HG03520 (cell line): ENCODE measurements at regions not wholly inside any gene's neighbourhood (a gene's known extent, or its start where the extent isn't known, plus 50 kb on each side); places are given as distances from the start of the nearest gene placed in this dataset.

Source experiments
- ATAC-seq: cut with Tn5 transposase; IDR thresholded peaks from one replicate; pipeline ENCODE4 v1.9.1; 2021; ENCODE audit warnings: mild to moderate bottlenecking, moderate library complexity; ENCODE audit not compliant: unreplicated experiment

DNA sequence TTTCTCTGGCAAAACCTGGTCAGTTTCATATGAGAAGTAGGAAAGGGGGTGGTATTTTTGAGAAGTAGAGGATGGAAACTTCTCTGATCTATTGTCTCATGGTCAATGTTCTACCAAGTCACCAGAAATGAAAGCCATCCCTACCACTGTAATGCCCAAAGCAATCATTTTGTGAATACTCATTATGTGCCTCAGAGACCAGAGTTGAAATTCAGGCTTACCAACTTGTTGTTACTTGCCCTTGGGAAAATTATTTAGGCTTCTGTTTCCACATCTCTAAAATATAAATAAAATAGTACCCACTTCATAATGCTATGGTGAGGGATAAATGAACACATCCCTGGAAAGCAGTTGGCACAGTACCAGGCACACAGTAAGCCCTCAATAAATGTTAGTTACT lies 723.7 kb upstream of the TBX3 start:
- no peak for ATAC-seq

DNA sequence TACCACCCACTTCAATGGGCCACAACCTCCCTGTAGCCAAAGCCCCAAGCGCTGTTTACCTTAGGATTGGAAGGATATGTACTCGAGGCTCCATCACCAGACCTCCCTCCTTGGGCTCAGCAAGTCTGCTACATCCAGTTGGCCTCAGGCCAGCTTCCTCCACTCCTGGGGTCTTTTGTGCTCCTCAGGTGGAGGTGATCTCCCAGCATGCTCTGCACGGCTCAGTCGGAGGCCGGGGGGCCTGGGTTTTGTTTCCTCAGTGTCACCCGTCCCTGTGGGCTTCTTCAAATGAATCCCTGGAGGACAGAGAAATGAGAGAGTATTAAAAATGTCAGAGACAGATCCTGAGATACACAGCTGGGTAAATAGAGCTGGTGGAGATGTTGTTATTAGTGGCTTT lies 723.1 kb upstream of the TBX3 start:
- no peak for ATAC-seq

DNA sequence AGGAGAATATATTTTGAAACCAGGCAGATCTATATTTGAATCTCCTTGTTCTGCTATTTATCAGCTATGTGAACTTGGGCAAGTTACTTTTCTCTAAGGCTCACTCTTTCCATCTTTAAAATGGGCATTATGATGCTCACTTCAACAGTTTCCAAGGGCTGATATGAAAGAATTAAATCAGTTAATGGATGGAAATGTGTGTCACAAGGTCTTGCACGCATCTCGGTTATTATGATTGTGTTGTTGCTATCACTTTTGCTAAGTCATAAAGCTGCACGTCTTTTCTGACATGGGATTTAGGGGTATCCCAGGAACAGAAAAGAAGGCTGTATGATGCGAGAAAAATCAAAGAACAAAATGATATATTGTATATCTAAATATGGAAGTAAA lies 721.5 kb upstream of the TBX3 start:
- ATAC-seq, result no peak

DNA sequence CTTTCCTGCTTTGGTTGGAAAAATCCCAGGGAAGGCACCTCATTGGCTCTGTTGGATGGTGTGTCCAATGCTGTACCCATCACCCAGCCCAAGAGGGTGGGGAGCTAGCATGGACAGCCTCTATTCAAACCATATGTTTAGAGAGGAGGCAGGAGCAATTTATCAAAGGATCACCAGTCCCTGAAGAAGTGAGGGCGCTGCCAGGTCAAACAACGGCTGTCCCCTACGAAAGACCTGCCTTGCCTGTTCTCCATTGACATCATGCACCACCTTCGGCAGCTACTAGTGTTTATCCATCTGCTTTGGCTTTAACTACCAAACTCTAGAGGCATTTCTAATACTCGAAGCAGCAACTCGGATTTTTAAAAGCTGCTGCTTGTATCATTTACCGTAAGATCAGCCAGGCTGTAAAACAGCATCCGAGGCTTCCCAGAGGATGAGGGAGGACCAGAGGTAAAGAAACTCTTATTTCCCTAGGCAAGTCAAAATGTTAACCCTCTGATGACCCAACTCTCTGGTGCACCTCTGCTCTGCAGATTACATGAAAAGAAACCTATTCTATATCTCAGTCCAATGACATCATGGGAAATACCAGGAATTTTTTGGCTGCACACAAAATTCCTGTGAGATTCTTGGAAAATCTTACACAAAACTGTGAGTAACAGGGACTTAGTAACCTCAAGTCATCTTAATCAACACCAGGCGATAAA lies 720.9 kb upstream of the TBX3 start:
- no peak for ATAC-seq

DNA sequence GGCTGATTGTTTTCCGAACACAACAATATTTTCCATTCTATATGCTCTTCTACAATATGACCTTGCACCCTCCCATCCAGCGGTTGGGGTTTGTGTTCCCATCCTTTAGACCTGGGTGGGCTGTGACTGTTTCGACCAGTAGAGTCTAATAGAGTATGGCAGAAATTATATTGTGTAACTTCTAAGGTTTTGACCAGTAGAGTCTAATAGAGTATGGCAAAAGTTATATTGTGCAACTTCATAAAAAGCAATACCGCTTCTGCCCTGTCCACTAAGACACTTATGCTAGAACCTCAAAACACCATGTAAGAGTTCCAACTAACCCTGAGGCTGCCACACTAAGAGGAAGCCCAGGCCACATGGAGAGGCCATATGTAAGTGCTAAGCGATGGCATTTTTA lies 719.7 kb upstream of the TBX3 start:
- ATAC-seq, result no peak

DNA sequence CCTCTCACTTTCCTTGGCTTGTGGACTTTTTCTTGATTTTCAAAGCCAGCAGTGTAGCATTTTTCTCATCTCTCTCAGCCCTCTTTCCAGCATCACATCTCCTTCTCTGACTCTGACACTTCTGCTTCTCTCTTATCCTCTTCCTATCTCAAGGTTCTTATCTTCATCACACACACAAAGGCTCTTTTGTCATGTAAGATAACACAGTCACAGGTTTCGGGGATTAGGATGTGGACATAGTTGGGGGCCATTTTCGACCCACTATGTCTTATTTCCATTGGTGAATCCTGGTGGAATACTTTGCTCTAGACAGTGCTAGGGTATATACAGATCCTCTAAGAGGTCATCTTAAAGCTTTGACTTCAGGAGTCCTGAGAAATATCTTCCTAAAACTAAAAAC lies 719.3 kb upstream of the TBX3 start:
- no peak for ATAC-seq

DNA sequence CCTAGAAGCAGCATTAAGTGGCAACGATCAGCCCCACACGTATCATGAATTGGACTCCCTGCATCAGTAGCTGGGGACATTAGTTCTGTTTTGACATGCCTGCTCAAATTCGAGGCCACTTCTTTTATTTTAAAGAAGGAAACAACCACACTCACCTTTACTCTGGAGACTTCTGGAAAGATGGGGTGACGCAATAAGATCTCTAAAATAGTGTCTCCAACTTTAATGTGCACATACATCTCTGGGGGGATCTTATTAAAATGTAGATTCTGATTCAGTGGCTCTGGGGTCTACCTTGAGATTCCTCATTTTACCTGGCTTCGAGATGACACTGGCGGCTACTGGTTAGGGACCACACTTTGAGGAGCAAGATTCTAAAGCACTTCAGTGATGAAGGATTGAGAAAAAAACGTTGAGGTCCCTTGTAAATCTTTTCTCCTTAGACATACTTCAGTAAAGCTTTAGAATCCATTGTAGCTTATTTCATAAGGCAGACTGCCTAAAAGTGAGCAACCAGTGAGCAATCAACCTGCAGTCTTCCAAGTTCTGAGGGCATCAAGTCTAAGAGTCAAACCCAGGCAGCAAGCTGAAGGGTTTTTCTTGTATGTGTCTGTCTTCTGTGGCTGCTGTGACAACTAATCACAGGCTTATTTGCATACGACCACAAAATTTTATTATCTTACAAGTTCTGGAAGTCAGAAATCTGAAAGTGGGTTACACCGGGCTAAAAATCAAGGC lies 718.6 kb upstream of the TBX3 start:
- no peak for ATAC-seq

DNA sequence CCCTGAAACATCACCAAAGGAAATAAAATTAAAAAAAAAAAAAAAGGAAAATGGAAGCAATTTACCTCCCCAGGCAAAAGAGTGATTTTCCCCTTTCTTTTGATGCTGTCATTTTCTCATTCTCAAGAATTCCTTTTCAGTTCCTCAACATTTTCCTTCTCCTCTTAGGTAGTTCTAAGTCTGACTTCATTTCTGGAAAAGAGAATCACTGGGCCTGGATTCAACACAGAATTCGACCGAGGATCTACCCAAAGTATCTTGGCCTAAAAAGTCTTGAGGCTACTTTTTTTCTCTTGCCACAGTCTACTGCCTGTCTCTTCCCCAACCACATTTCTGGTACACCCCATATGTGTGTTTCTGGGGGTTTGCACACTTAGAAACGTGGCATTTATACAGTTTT lies 717.8 kb upstream of the TBX3 start:
- ATAC-seq, result no peak

DNA sequence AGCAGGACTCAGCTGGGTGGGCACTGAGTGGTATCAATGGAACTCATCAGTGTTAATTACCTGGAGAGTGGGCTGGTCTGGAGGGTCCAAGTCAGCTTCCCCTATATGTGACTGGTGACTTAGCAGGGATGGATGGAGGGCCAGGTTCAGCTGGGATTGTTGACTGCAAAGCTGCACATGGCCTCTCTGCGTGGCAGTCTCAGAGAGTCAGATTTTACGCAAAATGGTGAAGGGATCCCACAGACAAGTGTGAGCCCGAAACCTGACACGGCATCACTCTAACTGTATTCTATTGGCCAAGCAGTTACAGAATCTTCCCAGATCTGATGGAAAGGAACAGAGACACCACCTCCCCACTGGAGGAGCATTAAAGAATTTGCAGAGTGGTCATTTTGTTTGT lies 716.0 kb upstream of the TBX3 start:
- ATAC-seq, result no peak

DNA sequence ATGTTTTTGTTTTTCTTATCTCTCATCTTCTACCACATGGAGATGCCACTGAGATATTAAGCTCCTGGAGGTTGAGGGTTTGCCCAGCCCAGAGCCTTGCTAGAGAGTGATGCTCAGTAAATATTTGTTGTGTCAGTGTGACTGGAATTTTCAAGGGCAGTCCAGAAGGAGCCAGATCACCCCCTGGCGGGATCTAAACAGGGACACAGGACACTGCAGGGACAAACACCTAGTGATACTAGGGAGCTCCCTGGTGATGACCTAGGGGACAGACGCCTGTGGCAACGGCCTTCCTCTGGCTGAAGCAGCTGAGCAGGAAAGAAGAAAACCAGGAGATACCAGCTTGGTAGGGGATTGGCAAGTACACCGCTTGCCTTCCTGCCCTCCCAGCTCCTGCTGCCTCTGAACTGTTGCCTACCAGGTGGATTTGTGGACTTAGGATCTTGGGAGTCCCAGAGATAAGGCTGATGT lies 714.4 kb upstream of the TBX3 start:
- ATAC-seq, result no peak

DNA sequence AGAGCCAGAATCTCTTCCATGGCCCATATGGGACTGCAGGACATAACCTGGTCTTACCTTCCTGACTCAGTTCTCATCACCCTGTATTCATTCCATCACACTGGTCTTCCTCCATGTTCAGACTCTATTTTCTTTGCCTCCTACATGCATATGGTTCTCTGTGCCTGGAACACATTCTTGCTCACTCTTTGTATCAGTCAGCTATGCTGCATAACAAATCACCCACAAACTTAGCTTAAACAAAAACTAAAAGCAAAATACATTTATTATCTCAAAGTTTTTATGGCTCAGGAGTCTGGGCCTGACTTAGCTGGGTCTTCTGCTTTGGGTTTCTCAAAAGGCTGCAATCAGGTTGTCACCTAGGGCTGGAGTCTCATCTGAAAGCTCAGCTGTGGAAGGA lies 712.6 kb upstream of the TBX3 start:
- ATAC-seq, result no peak

DNA sequence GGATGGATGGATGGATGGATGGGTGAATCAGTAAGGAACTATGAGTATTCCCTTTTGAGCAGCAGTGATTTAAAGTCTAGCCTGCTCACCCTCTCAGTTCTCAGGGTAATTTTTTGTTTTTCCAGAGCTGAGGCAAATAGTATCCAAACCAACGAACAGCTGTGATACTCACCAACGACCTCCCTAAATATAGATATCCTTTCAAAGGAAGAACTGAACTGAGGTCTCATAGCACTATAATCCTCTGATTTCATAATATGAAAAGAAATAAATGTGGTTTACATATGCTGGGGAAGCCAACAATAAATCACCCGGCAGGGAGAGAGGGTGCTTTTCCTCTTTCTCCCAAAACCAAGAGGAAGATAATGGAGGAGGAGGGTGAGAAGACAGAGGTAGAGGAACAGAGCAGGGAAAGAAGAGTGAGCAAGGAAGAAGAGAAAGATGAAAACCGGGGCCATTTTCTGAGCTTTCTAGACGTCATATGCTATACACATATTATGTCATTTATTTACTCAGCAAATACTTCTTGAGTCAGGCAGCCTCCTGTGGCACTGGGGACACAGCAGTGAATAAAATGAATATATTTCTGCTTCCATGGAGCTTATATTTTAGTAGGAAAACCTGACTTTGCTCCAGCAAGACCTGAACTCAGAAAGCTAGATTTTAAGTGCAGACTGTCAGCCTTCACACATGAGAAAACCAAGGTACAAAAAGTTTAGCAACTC lies 710.7 kb upstream of the TBX3 start:
- ATAC-seq, result no peak

DNA sequence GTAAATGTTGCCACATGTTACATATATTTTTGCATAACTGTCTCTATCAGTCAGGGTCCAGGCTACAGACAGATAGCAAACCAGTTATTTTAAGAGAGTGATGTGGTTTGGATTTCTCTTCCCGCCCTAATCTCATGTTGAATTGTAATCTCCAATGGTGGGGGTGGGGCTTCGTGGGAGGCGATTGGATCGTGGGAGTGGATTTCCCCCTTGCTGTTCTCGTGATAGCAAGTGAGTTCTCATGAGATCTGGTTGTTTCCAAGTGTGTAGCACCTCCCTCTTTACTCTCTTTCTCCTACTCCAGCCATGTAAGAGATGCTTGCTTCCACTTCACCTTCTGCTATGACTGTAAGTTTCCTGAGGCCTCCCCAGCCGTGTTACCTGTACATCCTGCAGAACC lies 704.2 kb upstream of the TBX3 start:
- ATAC-seq, result no peak

DNA sequence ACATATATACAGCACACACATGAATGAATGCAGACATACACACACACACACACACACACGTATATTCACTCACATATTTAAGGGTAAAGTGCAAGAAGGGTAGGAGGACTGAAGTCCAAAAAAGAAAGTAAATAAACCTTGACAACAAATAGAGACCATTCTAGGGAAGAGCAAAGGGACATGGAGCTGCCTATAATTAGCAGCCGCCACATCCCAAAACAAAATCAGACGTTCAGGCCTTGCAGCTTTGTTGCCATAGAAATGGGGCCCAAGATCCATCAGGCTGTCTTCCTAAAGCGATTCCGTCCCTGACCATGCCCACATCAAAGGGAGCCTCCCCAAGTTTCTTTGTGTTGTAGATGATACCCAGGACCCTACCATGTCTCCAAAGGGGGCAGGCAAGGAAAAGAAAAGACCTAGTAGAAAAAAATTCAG lies 703.5 kb upstream of the TBX3 start:
- no peak for ATAC-seq

DNA sequence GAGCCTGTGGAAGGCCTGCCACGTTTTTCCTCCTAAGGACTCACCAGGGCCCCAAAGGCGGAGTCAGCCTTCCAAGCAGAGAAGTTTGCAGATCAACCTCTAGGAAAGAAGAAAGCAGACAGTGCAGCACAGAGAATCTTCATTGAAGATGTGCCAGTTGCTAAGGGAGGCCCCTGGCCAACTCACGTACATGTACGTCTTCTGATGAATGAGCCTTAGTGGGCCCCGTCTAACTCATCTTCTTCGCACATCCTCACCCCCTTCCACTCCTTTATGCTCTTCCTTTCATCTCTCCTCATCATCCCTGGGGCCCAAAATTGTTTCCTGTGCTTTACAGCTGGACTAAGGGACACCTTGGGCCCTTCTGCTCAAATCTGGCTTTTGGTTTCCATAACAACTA lies 703.0 kb upstream of the TBX3 start:
- no peak for ATAC-seq

DNA sequence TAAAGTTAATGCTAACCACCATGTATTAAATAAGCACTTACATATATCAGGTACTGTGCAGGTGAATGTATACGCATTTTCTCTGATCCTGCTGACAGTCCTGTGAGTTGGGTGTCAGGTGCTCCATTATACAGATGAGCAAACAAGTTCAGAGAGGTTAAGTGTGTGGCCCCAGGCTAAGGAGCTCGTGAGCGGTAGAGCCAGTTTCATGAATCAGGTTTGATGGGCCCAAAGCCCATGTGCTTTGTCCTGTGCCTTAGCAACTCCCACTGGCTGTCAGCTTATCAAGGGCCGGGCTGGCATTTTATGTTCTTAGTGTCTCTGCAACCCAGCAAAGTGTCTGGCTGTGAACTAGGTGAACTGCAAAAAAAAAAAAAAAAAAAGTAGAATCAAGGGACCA lies 701.2 kb upstream of the TBX3 start:
- ATAC-seq, result no peak

DNA sequence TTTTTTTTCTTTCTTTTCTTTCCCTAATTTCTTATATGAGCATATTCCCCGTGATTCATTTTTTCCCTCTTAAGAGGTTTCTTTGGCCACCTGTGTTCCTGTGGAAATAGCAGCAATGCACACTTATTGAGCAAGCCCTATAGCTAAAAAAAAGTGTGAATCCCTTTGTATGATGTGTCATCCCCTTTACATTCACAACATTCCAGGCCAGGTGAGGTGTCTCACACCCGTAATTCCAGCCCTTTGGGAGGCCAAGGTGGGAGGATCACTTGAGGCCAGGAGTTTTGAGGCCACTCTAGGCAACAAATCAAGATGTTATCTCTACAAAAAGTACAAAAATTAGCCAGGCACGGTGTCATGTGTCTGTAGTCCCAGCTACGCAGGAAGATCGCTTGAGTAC lies 700.4 kb upstream of the TBX3 start:
- no peak for ATAC-seq

DNA sequence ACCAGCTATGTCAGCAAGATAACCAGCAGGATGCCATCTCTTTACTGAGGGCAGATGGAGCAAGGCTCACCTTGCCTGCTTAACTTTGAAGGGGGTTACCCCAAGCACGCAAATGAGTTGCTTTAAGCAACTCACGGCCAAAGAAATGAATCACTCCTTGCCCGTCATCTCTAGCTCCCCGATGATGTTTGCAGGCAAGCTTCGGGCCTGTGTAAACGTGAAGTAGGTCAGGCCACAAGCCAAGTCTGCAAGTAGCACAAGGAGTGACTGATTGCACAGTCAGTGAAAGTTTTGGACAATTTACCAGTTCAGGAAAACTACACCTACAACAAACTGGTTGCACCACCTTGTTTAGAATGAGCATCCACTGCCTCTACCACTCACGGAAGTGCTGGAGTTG lies 699.7 kb upstream of the TBX3 start:
- no peak for ATAC-seq

DNA sequence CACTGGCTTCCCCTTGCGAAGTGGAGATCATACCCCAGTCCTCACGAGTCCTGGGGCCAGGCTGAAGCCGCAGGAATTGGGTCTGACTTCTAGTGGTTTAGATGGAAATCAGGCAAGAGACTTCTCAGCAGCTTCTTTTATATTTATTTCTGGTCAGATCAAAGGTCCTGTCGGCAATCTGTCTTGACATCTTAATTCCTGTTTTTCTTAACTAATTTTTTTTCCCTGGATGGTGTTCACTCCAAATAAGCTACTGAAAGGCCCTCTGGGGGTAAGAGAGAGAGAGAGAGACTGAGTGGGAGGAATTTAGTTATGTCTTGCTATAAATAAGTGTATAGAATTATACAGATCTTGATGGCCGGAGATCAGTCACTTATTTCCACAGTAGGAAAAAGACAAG lies 698.7 kb upstream of the TBX3 start:
- no peak for ATAC-seq

DNA sequence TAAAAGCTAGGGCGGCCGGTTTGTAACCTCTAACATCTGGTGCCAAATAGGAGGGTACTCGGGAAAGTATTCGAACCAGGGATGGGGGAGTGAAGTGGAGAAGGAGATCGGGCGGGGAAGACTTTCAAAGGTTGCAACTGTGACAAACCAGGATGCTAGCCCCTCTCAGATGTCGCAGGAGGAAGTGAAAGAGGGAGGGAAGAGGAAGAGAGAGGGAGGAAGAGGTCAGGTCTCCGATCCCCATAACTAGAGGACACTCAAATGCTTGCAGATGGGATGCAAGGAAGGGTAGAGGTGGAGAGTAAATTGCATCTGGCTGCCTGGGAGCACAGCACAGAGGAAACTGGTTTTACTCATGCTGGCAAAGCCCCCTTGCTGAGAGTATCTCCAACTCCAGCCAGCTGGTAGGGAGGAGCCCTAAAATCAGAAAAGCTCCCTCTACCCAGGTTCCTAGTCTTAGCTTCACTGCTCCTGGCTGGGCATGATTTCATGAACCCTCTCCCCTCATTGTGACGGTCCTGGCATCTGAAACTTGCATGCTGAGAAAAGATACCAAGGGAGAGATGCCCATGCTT lies 696.7 kb upstream of the TBX3 start:
- ATAC-seq, result no peak

DNA sequence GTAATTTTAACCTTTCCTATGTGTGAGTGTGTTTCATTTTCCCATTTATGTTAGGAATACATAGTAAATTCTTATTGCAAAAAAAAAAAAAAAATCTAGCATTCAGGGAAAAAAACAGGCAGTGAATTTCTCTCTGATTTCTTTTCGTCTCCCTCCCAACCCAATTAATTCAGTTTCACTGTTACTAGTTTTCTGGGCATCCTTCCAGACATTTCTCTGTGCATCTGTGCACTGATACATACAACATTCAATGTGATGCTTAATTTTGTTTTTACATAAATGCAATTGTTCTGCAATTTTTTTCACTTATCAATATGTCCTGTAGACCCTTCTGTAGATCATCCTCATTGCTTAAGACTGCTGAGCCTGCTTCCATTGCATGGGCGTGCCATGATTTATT lies 694.3 kb upstream of the TBX3 start:
- no peak for ATAC-seq

DNA sequence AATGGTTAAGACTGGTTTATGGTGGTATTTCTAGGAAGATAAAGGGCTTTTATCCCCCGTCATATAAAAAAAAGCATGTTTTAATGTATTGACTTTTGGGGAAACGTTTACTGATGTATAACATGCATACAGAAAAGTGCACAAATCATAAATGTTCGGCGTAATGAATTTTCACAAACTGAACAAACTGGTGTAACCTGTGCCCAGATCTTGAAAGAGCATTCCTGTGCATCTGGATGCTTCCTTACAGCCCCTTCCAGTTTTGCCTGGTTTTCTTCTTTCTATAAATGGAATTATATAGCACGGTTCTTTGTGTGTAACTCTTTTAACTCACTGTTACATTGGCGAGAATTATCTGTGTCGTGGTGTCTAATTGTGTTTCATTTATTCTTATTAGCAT lies 693.8 kb upstream of the TBX3 start:
- no peak for ATAC-seq
